DOHH2 (cell line): ENCODE measurements at regions not wholly inside any gene's neighbourhood (a gene's known extent, or its start where the extent isn't known, plus 50 kb on each side); places are given as distances from the start of the nearest gene placed in this dataset.

ENCODE experiments used
- H3F3A ChIP-seq: fragments of 200-600 bp; sonication (generic), shearing (Covaris generic); 2 replicates; pipeline ENCODE4 v1.6.0; 2016; ENCODE audit warnings: antibody characterized with exemption, mild to moderate bottlenecking; ENCODE audit not compliant: control insufficient read depth, insufficient read depth
- H3K27ac ChIP-seq: fragments of 200-600 bp; sonication (generic); 2 replicates; pipeline ENCODE4 v1.5.1; 2014; ENCODE audit warnings: low read depth, mild to moderate bottlenecking, low read length, moderate library complexity
- H3K27me3 ChIP-seq: fragments of 200-600 bp; sonication (generic); 2 replicates; pipeline ENCODE4 v1.6.1; 2014; ENCODE audit warnings: mild to moderate bottlenecking, low read length, mixed read lengths; ENCODE audit not compliant: control insufficient read depth
- H3K36me3 ChIP-seq: fragments of 200-600 bp; sonication (generic); 2 replicates; pipeline ENCODE4 v1.6.1; 2014; ENCODE audit warnings: mild to moderate bottlenecking, low read length, moderate library complexity, mixed read lengths; ENCODE audit not compliant: control insufficient read depth
- H3K4me1 ChIP-seq: fragments of 200-600 bp; sonication (generic); 2 replicates; pipeline ENCODE4 v1.6.1; 2014; ENCODE audit warnings: mild to moderate bottlenecking, low read length, mixed read lengths; ENCODE audit not compliant: control insufficient read depth
- H3K4me2 ChIP-seq: fragments of 200-600 bp; sonication (generic); 2 replicates; pipeline ENCODE4 v1.6.0; 2014; ENCODE audit warnings: mild to moderate bottlenecking, low read length, moderate library complexity
- H3K4me3 ChIP-seq: fragments of 200-600 bp; sonication (generic); 2 replicates; pipeline ENCODE4 v1.5.1; 2014; ENCODE audit warnings: mild to moderate bottlenecking, low read length, mixed read lengths
- H3K79me2 ChIP-seq: fragments of 200-600 bp; sonication (generic); 2 replicates; pipeline ENCODE4 v1.6.1; 2014; ENCODE audit warnings: mild to moderate bottlenecking, low read length, mixed read lengths; ENCODE audit not compliant: control insufficient read depth
- H3K9me2 ChIP-seq: fragments of 200-600 bp; sonication (generic); replicated peaks from 2 replicates; pipeline ENCODE4 v1.6.1; 2014; ENCODE audit warnings: mild to moderate bottlenecking, low read length, mixed read lengths; ENCODE audit not compliant: control insufficient read depth
- H3K9me3 ChIP-seq: fragments of 200-600 bp; sonication (generic); 2 replicates; pipeline ENCODE4 v1.6.1; 2014; ENCODE audit warnings: antibody characterized with exemption, low read length, mixed read lengths; ENCODE audit not compliant: control insufficient read depth, insufficient read depth
- H4K20me1 ChIP-seq: fragments of 200-600 bp; sonication (generic); 2 replicates; pipeline ENCODE4 v1.6.0; 2014; ENCODE audit warnings: low read depth, mild to moderate bottlenecking, antibody characterized with exemption, low read length, moderate library complexity; ENCODE audit not compliant: control insufficient read depth, insufficient read depth
- EZH2phosphoT487 ChIP-seq: fragments of 200-600 bp; sonication (generic); IDR thresholded peaks from 2 replicates; pipeline ENCODE4 v1.6.1; 2017; ENCODE audit warnings: borderline replicate concordance, mild to moderate bottlenecking, antibody characterized with exemption, low read length, moderate library complexity, mixed read lengths
- TF ChIP-seq, protein P1 (sequence below): fragments of 200-600 bp; sonication (generic); IDR thresholded peaks from one replicate; pipeline ENCODE4 v1.5.1; 2014; ENCODE audit warnings: antibody characterized with exemption, mild to moderate bottlenecking, low read depth, low read length; ENCODE audit not compliant: poor library complexity, severe bottlenecking

DNA sequence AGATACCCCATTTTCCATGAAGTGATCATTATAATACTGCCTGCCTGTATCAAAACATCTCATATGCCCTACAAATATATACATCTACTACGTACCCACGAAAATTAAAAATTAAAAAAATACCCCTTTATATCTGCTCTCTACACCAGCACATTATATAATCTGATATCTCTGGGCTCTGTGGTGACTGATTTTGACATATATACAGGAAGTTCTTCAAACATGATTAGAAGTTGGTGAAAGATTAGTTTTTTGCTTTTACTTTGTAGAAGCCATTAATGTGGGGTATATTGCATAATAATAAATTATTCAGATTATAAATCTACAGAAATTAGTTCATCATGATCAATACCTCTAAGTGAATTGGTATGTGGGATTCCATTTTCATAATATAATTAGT lies 126.7 kb upstream of the MDM1 start:
- peaks cover 20% of the 10 kb centered on the region for H3K4me1 ChIP-seq
- no peak overlapping the region for H3K27ac ChIP-seq
- H3K79me2 ChIP-seq, result no peaks in the 10 kb centered on the region
- H3K36me3 ChIP-seq, result no peaks in the 10 kb centered on the region
- no peaks in the 10 kb centered on the region for H4K20me1 ChIP-seq
- no peaks in the 10 kb centered on the region for H3K9me3 ChIP-seq
- no peaks in the 10 kb centered on the region for H3K9me2 ChIP-seq
- no peak overlapping the region for H3K4me2 ChIP-seq
- H3F3A ChIP-seq, result no peaks in the 10 kb centered on the region
- H3K4me3 ChIP-seq, result no peak overlapping the region
- TF ChIP-seq, protein P1, sequence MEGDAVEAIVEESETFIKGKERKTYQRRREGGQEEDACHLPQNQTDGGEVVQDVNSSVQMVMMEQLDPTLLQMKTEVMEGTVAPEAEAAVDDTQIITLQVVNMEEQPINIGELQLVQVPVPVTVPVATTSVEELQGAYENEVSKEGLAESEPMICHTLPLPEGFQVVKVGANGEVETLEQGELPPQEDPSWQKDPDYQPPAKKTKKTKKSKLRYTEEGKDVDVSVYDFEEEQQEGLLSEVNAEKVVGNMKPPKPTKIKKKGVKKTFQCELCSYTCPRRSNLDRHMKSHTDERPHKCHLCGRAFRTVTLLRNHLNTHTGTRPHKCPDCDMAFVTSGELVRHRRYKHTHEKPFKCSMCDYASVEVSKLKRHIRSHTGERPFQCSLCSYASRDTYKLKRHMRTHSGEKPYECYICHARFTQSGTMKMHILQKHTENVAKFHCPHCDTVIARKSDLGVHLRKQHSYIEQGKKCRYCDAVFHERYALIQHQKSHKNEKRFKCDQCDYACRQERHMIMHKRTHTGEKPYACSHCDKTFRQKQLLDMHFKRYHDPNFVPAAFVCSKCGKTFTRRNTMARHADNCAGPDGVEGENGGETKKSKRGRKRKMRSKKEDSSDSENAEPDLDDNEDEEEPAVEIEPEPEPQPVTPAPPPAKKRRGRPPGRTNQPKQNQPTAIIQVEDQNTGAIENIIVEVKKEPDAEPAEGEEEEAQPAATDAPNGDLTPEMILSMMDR, result no peak
- no peak for TF ChIP-seq EZH2phosphoT487
- no peaks in the 10 kb centered on the region for H3K27me3 ChIP-seq

DNA sequence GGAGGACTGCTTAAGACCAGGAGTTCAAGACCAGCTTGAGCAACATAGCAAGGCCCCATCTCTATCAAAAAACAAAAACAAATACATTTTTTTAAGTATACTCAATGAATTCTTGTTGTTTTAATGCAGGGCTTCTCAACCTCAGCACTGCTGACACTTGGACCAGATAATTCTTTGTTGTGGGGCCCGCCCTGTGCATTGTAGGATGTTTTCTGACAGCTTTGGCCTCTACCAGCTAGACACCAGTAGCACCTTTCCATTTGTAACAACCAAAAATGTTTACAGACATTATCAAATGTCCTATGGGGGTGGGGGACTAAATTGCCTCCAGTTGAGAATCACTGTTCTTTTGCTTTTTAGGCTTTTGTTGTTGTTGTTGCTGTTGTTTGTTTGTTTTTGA lies 128.1 kb upstream of the MDM1 start:
- no peaks in the 10 kb centered on the region for H3F3A ChIP-seq
- no peaks in the 10 kb centered on the region for H3K27me3 ChIP-seq
- H3K36me3 ChIP-seq, result no peaks in the 10 kb centered on the region
- no peaks in the 10 kb centered on the region for H3K9me2 ChIP-seq
- H3K4me3 ChIP-seq, result no peak overlapping the region
- H3K4me2 ChIP-seq, result no peak overlapping the region
- TF ChIP-seq, protein P1, result no peak
- no peak for TF ChIP-seq EZH2phosphoT487
- H3K27ac ChIP-seq, result no peak overlapping the region
- H3K79me2 ChIP-seq, result no peaks in the 10 kb centered on the region
- no peaks in the 10 kb centered on the region for H3K9me3 ChIP-seq
- no peaks in the 10 kb centered on the region for H4K20me1 ChIP-seq
- peaks cover 11% of the 10 kb centered on the region for H3K4me1 ChIP-seq

DNA sequence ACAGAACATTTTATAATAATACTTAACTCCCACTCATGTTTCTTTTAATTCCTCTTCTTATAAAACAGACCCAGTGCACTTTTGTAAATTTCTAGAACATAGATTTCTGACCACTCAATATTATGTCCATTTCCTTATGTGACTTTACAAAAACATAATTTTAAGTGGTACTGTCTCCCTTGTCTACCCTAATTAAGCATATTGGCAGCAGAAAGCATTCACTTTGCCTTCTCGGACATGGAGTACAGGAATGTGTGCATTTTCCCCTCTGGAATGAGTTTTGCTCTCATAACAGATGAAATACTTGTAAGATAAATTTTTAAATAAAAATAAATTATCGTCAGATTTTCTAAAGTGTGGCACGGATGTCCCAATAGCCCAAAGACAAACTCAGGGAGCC lies 129.5 kb upstream of the MDM1 start:
- Histone ChIP-seq H3F3A (no peaks in the 10 kb centered on the region), H3K9me2 (no peaks in the 10 kb centered on the region), H3K4me2 (no peak overlapping the region), H3K27ac (no peak overlapping the region), H4K20me1 (no peaks in the 10 kb centered on the region), H3K4me1 (no peaks in the 10 kb centered on the region), H3K79me2 (no peaks in the 10 kb centered on the region), H3K4me3 (no peak overlapping the region), H3K36me3 (no peaks in the 10 kb centered on the region), H3K9me3 (no peaks in the 10 kb centered on the region), H3K27me3 (0 out of 2 replicates have a peak, but pooled peaks cover under 1% of the 10 kb centered on the region)
- TF ChIP-seq, protein P1, result no peak
- no peak for TF ChIP-seq EZH2phosphoT487

DNA sequence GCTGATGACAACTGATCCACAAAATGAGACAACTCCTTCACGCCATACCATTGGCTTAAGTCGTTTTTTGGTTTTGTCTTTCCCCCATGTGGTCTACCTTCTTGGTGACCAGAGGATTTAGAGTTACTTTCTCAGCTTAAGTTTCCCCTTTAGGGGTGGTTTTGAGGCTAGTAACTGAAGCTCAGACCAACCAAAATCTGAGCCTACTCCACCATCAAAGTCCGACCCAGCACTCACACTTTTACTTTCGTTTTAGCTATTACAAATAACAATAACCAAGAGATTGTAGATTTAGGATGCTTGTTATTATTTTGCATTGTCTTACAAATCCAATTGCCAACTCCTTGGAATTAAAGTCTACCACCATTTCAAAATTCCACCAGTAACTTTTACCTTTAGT lies 130.6 kb upstream of the MDM1 start:
- no peaks in the 10 kb centered on the region for H3K79me2 ChIP-seq
- H3F3A ChIP-seq, result no peaks in the 10 kb centered on the region
- no peaks in the 10 kb centered on the region for H3K9me2 ChIP-seq
- H4K20me1 ChIP-seq, result no peaks in the 10 kb centered on the region
- no peak overlapping the region for H3K4me2 ChIP-seq
- H3K27me3 ChIP-seq, result 0 out of 2 replicates have a peak, but pooled peaks cover 4% of the 10 kb centered on the region
- no peaks in the 10 kb centered on the region for H3K4me1 ChIP-seq
- H3K36me3 ChIP-seq, result no peaks in the 10 kb centered on the region
- H3K9me3 ChIP-seq, result no peaks in the 10 kb centered on the region
- no peak for TF ChIP-seq EZH2phosphoT487
- TF ChIP-seq, protein P1, result no peak
- H3K27ac ChIP-seq, result no peak overlapping the region
- no peak overlapping the region for H3K4me3 ChIP-seq
